Parathyroid adenoma (tissue), 2 donors: ENCODE measurements at regions not wholly inside any gene's neighbourhood (a gene's known extent, or its start where the extent isn't known, plus 50 kb on each side); places are given as distances from the start of the nearest gene placed in this dataset.

Experiments used
- H2AFZ ChIP-seq: fragments of 300-600 bp; sonication (generic); one replicate; pipeline ENCODE4 v1.7.0; 2017; ENCODE audit warnings: antibody characterized with exemption, mild to moderate bottlenecking
- H3K27ac ChIP-seq: fragments of 300-600 bp; sonication (generic); one replicate; pipeline ENCODE4 v1.7.0; 2017
- H3K27me3 ChIP-seq: fragments of 300-600 bp; sonication (generic); one replicate; pipeline ENCODE4 v1.7.0; 2017; ENCODE audit warnings: low read length; ENCODE audit not compliant: control insufficient read depth, insufficient read depth
- H3K36me3 ChIP-seq: fragments of 300-600 bp; sonication (generic); one replicate; pipeline ENCODE4 v1.7.0; 2017; ENCODE audit warnings: low read length; ENCODE audit not compliant: control insufficient read depth, insufficient read depth
- H3K4me1 ChIP-seq: fragments of 300-600 bp; sonication (generic); one replicate; pipeline ENCODE4 v1.7.0; 2017; ENCODE audit warnings: control low read depth
- H3K4me2 ChIP-seq: fragments of 300-600 bp; sonication (generic); one replicate; pipeline ENCODE4 v1.7.0; 2017; ENCODE audit warnings: low read length
- H3K4me3 ChIP-seq: fragments of 300-600 bp; sonication (generic); one replicate; pipeline ENCODE4 v1.7.0; 2017; ENCODE audit warnings: low read depth, low read length
- H3K79me2 ChIP-seq: fragments of 300-600 bp; sonication (generic); one replicate; pipeline ENCODE4 v1.7.0; 2017; ENCODE audit warnings: control low read depth
- H3K9ac ChIP-seq: fragments of 300-600 bp; sonication (generic); one replicate; pipeline ENCODE4 v1.7.0; 2017; ENCODE audit warnings: mild to moderate bottlenecking
- H3K9me3 ChIP-seq: fragments of 300-600 bp; sonication (generic); one replicate; pipeline ENCODE4 v1.7.0; 2017; ENCODE audit warnings: low read length; ENCODE audit not compliant: control insufficient read depth
- CTCF ChIP-seq: fragments of 300-600 bp; sonication (generic); IDR thresholded peaks from one replicate; pipeline ENCODE4 v1.7.0; 2017; ENCODE audit warnings: antibody characterized with exemption, mild to moderate bottlenecking
- donor health status: primary hyperparathyroidism.

- H3K4me1 ChIP-seq: peaks cover 4% of the 10 kb centered on the region
- H3K27ac ChIP-seq: no peak overlapping the region
- no peaks in the 10 kb centered on the region for H3K9me3 ChIP-seq
- no peaks in the 10 kb centered on the region for H3K27me3 ChIP-seq
- no peak for TF ChIP-seq CTCF
- no peak overlapping the region for H3K4me3 ChIP-seq
- no peak overlapping the region for H3K4me2 ChIP-seq
- no peak overlapping the region for H2AFZ ChIP-seq
- H3K36me3 ChIP-seq: no peaks in the 10 kb centered on the region
- no peaks in the 10 kb centered on the region for H3K79me2 ChIP-seq
- no peak overlapping the region for H3K9ac ChIP-seq
Observed at GRCh38 chr14:100425429-100425827, 102.3 kb downstream of the SLC25A47 start.

GRCh38 chr14:100426314-100426713, 103.2 kb downstream of the SLC25A47 start:
- Histone ChIP-seq H3K36me3 (no peaks in the 10 kb centered on the region), H3K79me2 (no peaks in the 10 kb centered on the region), H3K4me2 (no peak overlapping the region), H3K4me1 (peaks cover 4% of the 10 kb centered on the region), H3K9ac (no peak overlapping the region), H3K4me3 (no peak overlapping the region), H3K27me3 (no peaks in the 10 kb centered on the region), H3K27ac (no peak overlapping the region), H3K9me3 (no peaks in the 10 kb centered on the region), H2AFZ (no peak overlapping the region)
- no peak for TF ChIP-seq CTCF

- no peaks in the 10 kb centered on the region for H3K79me2 ChIP-seq
- H3K4me2 ChIP-seq: no peak overlapping the region
- no peaks in the 10 kb centered on the region for H3K36me3 ChIP-seq
- H3K9ac ChIP-seq: no peak overlapping the region
- H3K4me1 ChIP-seq: peaks cover 4% of the 10 kb centered on the region
- no peak overlapping the region for H3K4me3 ChIP-seq
- H3K27ac ChIP-seq: no peak overlapping the region
- no peak overlapping the region for H2AFZ ChIP-seq
- TF ChIP-seq CTCF: no peak
- H3K9me3 ChIP-seq: no peaks in the 10 kb centered on the region
- H3K27me3 ChIP-seq: no peaks in the 10 kb centered on the region
Observed at GRCh38 chr14:100427166-100427565, 104.0 kb downstream of the SLC25A47 start.

- H3K4me2 ChIP-seq: no peak overlapping the region
- no peak for TF ChIP-seq CTCF
Observed at GRCh38 chr14:100428727-100429126, 105.6 kb downstream of the SLC25A47 start.

GRCh38 chr14:100429537-100429936, 106.4 kb downstream of the SLC25A47 start:
- no peak overlapping the region for H3K27ac ChIP-seq
- no peak overlapping the region for H3K4me2 ChIP-seq
- H3K9ac ChIP-seq: no peak overlapping the region
- H2AFZ ChIP-seq: no peak overlapping the region
- no peaks in the 10 kb centered on the region for H3K4me1 ChIP-seq
- H3K27me3 ChIP-seq: no peaks in the 10 kb centered on the region
- H3K36me3 ChIP-seq: no peaks in the 10 kb centered on the region
- no peak overlapping the region for H3K4me3 ChIP-seq
- no peaks in the 10 kb centered on the region for H3K9me3 ChIP-seq
- TF ChIP-seq CTCF: no peak
- H3K79me2 ChIP-seq: no peaks in the 10 kb centered on the region

More at GRCh38 chr14:100428727-100429126, 105.6 kb downstream of the SLC25A47 start:
- H3K4me1 ChIP-seq: no peaks in the 10 kb centered on the region
- no peak overlapping the region for H3K27ac ChIP-seq
- H3K27me3 ChIP-seq: no peaks in the 10 kb centered on the region
- no peaks in the 10 kb centered on the region for H3K9me3 ChIP-seq
- H3K79me2 ChIP-seq: no peaks in the 10 kb centered on the region
- no peak overlapping the region for H3K9ac ChIP-seq
- H3K36me3 ChIP-seq: no peaks in the 10 kb centered on the region
- H3K4me3 ChIP-seq: no peak overlapping the region
- no peak overlapping the region for H2AFZ ChIP-seq
